ENCODE measurements at regions not wholly inside any gene's neighbourhood (a gene's known extent, or its start where the extent isn't known, plus 50 kb on each side); places are given as distances from the start of the nearest gene placed in this dataset.
A peak's percentile ranks its signal among the peaks of the same experiment; 100 is the strongest.
"Not testable (repeated sequence)": the region's sequence is repeated elsewhere in the genome, so short reads cannot be mapped to it uniquely, and the experiment has no call there.

DNA sequence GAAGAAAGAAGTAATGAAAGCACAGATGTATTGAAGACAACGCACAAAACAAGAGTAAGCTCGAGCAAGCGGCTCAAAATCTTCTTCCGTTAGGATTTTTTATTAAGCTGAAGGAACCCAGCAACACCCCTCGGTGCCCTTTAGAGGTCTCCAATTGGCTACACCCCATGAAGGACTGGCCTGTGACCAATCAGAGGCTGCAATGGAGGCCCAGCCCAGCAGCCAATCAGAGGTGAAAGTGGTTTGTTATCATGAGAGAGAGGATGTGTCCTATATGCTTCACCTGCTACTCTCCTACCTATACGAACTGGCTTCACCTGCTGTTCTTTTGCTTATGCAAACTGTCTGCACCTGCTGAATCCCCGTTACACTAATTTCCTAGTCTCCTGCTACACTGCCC is 358.8 kb downstream of the C12orf50 start:
- DNase-seq, result no peak

DNA sequence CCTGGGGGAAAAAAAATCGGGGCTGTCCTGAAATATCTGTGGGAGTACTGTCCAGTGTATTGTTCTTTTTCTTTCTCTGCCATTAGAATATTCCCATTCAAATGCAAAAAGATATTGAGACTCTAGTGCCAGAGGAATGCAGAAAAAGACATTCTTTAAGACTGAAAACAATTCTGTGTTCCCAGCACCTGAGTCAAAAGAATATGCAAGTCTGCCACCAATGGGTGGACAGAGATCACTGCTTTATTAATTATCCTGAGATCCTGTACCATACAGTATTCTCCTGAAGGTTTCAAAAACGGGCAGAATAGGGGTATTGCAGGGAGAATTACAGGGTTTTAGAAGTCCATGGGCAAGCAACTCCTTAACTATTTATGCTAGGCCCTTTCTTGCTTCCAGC is 361.8 kb downstream of the C12orf50 start:
- no peak for DNase-seq

DNA sequence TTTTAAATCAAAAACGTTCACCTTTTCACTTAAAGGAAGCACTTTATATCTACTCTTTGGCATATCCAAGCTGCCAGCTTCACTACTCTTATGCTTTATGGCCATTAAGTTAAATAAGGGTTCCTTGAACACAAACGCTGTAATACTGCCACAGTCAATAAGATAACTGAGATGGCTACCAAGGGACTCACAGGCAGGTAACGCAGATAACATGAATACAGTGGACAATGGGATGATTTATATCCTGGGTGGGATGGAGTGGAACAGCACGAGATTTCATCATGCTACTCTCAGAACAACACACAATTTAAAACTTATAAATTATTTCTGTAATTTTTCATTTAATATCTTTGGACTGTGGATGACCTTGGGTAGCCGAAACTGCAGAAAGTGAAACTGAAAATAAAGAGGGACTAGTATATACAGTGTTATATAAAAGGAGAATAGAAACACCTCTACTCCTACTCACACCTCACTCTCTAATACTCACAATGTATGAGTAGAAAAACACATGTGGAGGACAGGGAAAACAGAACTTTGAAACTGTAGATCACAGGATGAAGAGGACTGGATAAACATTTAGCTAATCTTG is 367.3 kb downstream of the C12orf50 start:
- DNase-seq, result peak; percentile 20

DNA sequence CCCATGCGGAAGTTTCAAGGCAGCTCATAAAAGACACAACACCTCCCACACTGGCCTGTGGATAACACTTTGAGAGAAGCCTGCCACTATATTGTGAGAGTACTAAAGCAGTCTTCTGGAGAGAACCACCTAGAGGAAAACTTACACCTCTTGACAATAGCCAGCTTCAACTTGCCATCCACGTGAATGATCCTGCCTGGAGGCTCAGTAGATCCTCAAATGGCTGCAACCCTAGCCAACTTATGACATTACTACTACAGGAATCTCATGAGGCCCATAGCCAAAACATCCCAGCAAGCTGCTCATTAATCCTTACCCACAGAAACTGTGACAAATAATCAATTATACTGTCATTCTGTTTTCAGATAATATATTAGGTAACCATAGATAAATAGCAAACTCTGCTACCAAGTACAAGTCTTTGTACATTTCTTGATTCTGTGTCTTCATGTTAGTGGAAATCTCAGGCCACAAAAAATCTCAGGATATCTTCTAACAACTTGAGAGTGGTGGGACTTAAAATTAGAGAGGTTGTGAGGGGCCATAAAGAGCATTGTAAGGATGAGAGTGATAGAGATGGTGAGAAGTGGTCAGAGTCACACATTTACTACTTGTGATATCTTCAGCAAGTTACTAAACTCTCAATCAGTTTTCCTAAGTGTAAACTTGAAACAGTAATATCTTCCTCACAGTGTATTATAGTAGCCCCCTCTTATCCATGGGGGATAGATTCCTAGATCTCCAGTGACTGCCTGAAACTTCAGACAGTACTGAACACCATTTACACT is 368.0 kb downstream of the C12orf50 start:
- DNase-seq, result no peak

DNA sequence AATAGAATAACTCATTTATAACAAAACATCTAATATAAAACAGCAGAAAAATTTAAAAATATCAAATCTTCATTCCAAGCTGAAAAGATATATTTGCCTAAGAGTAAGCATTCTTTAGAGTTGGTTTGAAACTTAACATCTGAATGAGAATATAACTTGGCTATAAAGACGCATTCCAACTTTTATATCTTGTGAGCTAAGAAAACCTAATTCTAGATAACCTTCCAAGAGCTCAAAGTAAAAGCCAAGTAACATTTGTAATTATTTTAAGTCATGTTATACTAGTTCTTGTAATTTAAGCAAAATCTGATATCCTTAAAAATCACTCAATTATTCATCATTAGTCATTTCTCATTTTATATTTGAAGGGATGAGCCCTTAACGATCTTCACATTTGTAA is 368.9 kb downstream of the C12orf50 start:
- no peak for DNase-seq

DNA sequence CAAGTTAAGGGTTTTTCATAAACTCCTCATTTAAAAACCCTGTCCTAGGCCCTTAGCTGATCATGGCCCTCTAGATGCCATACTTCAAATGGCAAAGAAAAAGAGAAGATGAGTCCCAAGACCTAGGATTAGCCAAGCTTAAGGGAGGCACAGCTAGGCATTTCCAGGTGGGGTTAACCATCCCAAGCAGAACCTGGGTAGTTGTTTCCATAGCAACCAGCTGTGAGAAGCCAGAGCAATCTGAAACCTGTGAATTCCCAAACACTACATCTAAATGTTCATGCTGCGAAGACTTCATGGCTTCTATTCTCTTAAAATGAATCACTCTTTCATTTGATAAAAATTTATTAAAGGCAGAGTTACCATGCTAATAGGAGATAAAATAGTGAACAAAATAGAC is 372.9 kb downstream of the C12orf50 start:
- no peak for DNase-seq

DNA sequence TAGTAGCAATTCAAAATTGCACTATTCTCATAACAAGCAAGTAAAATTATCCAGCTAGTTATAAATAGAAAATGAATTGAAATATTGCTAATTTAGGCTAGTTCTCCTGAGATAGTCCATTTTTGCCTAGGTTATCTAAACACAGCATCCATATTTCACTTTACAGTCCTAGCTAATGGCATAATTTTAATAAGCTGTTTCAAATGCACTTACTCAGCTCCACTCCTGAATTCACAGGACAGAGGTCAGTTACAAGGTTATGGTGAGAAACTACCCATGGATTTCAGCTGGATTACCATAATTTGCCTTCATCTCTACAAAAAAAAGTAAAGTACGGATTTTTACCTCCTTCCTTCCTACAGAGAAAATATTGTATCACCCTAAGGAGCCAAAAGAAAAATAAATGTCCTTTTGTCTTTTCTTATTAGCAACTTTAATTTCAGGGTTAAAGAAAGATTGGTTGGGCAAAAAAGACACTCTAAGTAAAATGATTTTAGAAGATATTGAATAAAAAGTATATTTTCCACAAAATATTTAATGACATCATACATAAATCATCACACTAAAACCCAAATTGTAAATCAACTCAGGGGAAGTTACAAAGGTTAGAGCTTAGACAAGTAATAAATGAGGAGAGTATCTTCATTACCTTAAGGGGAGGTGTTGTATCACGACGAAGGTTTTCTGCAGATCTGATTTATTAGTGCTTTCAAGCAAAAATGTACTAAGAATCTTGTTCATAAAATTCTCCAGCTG is 377.4 kb downstream of the C12orf50 start:
- no peak for DNase-seq

DNA sequence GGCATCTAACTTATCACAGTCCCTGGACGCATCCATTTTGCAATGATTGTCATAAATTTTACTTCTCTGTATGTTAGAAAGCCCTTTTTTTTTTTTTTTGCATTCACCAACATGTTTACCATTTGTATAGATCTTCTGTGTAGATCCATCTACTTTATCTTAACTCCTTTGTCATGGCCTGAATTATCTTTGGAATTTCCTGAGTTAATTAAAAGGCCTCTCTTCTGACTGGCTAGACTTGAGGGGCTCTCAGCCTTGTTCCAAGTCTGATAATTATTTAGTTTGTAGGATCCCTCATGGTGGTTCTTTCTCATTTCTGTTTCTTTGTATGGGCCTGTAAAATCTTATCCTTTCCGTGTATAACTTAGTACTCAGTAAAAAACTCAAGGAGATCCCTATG is 387.0 kb downstream of the C12orf50 start:
- DNase-seq, result no peak

DNA sequence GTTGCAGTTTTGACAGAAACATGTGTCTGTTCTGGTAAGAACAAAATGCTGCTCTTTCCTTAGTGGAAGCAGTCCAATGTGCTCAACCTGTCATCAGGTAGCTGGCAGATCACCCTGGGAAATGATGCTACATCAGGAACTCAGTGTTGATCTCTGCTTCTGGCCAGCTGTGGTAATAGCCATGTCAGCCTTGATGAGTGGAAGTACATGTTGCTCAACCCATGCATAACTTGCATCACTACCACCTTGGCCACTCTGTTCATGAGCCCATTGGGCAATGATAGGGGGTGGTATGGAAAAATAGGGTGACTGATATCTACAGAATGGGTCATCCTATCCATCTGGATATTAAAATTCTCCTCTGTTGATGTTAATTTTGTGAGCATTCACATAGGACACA is 411.0 kb downstream of the C12orf50 start:
- DNase-seq, result no peak

DNA sequence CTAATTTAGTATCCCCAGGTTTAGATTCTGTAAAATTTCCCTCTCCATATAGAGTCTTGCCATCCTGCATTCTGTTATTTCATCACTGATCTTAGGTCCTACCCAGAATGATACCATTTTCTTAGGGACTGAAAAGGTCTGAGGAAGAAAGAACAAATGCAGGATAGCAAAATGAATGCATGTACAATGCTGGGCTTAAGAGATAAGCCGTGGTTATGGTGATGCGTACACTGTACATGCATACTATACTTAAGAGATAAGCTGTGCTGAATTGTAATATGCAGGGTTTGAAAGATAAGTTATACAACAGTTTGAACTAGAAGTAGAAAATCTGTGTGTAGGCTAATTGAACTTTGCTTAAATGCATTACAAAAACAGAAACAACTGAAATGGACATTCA is 416.2 kb downstream of the C12orf50 start:
- no peak for DNase-seq

DNA sequence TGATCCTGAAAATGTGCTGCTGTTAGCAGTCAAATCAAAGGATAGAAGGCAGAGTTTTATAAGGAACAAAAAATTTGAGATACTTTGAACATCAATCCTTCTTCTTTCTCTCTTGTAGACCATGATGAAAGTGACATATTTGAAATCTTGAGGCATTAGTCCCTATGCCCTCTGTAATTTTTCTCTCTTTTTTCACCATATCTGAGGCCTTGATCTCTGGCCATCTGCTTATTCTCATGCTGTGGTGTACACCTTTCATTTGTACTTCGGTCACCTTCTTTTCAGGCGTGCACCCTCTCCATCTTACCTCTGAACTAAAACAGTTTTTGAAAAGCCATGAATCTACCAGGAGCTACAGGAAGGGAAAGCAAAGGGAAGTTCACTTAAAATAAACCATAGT is 420.9 kb downstream of the C12orf50 start:
- no peak for DNase-seq

DNA sequence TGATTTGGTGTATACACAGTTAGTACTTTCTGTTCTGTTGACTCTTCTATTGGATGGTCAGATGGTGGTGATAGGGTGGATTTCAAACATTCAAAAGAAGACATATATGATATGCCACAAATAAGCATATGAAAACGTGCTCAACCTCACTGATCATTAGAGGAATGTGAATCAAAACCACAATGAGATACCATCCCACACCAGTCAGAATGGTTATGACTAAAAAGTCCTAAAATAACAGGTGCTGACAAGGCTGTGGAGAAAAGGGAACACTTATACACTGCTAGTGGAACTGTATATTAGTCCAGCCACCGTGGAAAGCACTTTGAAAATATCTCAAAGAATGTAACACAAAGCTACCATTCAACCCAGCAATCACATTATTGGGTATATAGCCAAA is 425.5 kb downstream of the C12orf50 start:
- no peak for DNase-seq

DNA sequence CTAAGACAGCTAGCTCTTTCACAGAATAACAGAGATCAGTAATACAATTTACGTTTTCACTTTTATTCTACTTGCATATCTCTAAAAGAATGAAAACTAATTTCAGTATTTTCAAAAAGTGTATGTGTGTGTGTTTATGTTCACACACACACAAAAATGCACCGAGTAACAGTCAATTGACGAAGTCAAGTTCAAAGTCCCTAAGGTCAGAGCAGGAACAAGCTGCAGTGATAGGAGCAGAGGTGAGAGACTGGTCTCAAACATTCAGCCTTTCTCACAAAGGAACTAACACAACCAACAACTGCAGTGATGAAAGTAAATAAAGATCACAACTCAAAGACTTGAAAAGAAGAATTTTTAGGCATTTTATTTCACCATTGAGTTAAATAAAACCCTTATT is 429.7 kb downstream of the C12orf50 start:
- DNase-seq, result no peak

DNA sequence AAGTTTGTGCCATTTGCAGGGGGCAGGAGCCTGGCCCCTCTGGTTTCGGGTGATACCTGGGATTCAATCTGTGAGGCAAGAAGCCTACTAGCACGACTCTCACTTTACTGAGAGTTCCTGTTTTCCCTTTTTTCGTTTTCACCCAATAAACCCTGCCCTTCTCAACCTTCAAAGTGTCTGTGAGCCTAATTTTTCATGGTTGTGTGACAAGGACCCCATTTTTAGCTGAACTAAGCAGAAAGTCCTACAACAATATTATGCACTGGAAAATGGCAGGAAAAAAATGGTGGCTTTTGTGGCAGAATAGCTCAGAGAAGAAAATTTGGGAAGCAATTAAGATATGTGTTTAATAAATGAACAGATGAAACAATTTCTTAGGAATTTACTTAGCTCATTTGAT is 432.1 kb downstream of the C12orf50 start:
- no peak for DNase-seq

DNA sequence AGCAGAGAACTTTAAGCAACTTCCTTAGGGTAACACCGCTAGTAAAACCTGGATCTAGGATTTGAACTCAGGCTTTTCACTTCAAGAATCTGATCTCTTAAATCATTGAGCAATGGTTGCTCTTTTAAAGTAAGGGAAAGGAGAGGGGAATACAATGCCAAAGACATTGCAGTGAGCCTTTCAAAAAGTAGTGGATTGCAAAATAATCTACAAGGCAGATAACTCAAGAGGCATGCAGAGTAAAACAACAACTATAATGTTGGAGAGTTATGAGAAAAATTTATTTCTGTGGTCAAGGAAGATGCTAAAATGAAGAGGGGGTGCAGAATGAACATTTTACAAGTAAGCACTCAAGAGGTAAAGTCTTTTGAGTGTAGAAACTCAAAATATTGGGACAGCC is 432.6 kb downstream of the C12orf50 start:
- DNase-seq, result no peak

DNA sequence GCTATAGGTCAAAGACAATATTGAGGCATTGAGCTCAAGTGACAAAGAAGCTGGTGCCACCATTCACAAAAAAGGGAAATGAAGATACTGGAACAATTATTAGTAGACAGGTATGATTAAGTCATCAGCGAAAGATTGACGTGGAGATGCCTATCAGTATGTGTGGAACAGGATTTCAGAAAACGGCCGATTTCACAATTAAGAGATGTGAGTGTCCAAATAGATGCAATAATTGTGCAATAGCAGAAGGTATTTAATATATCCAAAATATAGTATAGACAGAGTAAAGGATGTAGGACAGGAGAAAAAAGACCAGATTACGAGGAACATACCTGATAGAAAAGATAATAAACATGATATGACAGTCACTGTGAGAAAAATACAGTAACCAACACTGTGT is 433.1 kb downstream of the C12orf50 start:
- no peak for DNase-seq

DNA sequence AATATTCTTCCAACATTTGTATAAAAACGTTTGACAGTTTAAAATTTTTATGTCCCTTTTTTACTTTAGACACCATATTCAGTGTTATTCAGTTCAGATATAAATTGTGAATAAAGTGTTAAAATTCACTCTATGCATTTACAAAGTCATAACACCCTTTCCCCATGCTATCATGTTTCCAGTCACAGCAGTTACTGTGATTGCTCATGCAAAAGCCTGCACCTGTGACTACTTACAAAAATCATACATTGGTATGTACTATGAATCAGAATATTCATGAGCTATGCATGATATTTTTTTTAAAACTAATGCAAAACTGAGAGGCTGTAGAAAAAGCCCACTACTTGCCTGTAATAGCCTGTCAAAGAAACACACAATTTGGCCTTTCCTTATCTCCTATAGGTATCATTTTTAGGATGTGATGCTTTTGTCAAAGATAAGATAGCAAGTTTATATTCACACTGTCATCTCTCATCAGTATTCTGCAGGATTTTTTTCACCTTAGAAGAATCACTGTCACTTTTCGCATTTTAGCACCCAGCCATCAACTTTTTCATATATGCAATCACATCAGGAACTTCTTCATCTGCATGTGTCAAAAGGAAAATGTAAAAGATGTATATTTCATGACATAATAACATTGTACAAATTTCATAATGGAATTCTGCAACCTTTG is 443.2 kb downstream of the C12orf50 start:
- DNase-seq, result no peak

DNA sequence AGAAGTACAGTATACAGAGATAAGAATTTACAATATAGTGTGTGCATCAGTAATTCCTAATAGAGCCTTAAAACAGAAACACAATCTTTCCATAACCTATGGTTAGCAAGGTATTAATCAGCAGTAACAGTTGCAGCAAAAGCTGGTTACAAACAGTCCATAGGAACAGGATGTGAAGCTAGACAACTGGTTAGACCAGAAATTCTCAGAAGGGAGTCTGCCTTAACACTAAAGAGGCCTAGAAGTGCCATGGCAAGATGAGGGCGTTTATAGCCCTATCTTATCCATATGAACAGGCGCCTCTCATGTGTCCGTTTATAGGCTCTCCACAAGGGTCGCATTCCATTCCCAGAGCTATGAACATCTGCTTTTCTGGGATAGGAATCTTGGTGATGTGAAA is 450.1 kb downstream of the C12orf50 start:
- not testable (repeated sequence) for DNase-seq

DNA sequence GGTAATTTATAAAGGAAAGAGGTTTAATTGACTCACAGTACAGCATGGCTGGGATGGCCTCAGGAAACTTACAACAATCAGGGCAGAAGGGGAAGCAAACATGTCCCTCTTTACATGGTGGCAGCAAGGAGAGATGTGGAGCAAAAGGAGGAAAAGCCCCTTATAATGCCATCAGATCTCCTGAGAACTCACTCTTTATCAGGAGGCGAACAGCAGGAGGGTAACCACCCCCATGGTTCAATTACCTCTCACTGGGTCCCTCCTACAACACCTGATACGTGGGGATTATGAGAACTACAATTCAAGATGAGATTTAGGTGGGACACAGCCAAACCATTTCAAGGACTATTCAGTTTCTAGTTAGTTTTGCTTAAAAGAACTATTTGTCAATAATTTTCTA is 453.3 kb downstream of the C12orf50 start:
- no peak for DNase-seq

DNA sequence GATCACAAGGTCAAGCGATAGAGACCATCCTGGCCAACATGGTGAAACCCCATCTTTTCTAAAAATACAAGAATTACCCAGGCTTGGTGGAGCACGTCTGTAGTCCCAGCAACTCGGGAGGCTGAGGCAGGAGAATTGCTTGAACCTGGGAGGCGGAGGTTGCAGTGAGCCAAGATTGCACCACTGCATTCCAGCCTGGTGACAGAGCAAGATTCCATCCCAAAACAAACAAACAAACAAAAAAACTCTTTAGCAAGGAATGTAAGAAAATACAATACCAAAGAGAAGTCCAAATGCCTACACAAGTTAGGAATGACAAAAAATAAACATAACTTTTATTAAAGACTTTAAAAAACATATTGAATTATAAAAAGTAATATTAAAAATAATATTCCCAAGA is 462.3 kb downstream of the C12orf50 start:
- DNase-seq, result not testable (repeated sequence)

DNA sequence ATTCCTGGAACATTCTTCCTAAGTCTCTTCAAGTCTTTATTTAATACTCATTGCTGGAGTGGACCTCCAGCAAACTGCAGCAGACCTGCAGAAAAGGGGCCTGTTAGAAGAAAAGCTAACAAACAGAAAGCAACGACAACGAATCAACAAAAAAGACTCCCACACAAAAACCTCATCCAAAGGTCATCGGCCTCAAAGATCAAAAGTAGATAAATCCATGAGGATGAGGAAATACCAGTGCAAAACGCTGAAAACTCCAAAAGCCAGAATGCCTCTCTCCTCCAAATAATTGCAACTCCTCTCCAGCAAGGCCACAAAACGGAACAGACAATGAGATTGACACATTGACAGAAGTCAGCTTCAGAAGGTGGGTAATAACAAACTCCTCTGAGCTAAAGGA is 472.2 kb downstream of the C12orf50 start:
- DNase-seq, result no peak

DNA sequence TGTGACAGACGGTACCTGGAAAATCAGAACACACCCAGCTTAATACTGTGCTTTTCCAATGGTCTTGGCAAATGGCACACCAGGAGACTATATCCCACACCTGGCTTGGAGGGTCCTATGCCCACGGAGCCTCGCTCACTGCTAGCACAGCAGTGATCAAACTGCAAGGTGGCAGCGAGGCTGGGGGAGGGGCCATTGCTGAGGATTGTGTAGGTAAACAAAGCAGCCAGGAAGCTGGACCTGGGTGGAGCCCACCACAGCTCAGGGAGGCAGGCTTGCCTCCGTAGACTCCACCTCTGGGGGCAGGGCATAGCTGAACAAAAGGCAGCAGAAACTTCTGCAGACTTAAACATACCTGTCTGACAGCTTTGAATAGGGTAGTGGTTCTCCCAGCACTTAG is 498.0 kb downstream of the C12orf50 start:
- DNase-seq, result not testable (repeated sequence)

DNA sequence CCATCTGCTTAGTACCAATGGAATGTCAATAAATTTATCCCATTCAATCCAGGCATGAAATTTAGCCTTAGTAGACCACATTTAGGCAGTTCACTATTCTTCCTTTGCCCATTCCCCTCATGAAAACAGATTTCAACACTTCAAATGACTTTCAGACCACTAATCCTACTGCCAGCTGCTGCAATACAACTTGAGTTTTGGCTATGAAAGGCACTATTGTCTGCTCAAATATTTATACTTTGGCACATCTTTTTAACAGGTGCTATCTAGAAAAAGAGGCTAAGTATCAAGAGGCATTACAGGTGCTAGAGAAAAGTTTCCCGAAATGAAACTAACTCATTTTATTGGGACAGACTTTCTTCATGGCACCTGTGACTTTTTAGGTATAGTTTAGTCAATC is 499.8 kb downstream of the C12orf50 start:
- DNase-seq, result no peak

DNA sequence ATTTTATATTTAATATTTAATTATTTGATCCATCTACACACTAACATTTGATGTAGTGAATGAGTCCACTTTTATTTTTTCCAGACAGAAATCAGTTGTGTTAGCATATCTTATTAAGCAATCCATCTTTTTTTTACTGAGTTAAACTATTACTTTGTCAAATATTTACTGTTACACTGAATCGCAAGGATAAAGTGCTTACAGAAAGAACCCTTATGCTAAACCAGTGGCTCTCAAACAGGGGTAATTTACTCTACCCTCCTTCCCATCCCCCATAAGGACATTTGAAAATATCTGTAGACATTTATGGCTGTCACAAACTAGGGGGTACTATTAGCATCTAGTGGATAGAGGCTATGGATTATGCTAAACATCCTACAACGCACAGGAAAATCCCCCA is 508.2 kb downstream of the C12orf50 start:
- no peak for DNase-seq

All from inflammatory macrophage treated with lipopolysaccharide for 4 hours (primary cell).